Stimulated activated CD8-positive, alpha-beta memory T cell treated with anti-CD3 and anti-CD28 coated beads, Interleukin-15, amount 100 ng/mL, for 24 hours (primary cell): ENCODE measurements at regions not wholly inside any gene's neighbourhood (a gene's known extent, or its start where the extent isn't known, plus 50 kb on each side); places are given as distances from the start of the nearest gene placed in this dataset.
"Not testable (repeated sequence)": the region's sequence is repeated elsewhere in the genome, so short reads cannot be mapped to it uniquely, and the experiment has no call there.

Source experiments
- DNase-seq: peaks from one replicate; pipeline ENCODE4 v3.0.0-alpha.2; 2020; ENCODE audit warnings: low read depth

DNA sequence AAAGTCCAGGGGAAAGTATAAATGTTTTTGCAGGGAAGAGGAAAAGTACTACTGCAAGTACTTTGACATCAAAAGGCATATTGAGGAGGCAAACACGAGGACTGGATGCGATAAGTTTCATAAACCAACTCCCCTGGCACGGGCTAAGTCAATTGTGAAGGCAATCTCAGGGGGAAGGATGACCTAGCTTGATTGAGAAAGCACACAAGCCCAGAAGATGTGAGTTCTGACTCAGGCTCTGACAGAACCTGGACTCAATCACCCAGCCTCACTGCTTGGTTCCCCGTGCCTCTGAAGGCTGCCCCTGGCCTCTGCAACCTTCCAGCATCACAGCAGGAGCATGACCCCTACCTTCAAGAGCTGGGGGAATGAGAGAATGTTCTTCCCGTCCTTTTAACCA lies 93.2 kb upstream of the ZNF438 start:
- no peak for DNase-seq

DNA sequence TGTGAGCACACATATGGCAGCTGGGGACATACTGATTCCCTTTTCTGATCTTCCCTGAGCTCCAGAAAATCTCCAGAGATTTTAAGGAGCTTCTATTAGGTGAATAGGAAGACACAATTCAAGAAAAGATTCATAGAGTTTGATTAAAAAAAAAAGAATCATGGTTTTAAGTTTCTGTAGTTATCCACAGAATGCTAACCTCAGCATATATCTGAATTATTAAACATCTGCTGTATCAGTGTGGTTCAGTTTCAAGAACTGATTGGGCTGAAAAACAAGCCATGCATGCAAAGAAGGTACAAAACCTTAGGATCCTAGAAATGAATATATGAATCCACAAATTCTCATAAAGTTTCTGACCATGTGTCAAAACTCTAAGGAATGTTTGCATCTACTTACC lies 94.1 kb upstream of the ZNF438 start:
- DNase-seq: no peak

DNA sequence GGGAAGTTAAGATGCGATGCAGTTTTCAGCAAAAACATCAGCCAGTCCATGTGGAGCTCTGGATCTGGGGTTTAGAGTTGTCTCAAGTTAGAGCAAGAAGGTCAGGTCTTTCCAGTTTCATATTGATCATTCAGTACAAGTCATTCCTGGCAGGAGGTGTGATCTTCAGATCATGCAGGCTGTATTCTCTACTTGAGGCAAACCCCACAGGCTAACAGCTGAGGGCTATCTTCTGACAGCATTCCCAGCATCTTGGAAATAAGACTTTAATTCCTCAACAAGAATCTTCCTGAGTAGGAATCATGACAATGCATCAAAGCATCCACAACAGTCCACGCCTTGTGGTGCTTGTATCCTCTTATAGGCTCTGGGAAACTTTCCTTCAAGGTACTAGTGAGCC lies 94.9 kb upstream of the ZNF438 start:
- no peak for DNase-seq

DNA sequence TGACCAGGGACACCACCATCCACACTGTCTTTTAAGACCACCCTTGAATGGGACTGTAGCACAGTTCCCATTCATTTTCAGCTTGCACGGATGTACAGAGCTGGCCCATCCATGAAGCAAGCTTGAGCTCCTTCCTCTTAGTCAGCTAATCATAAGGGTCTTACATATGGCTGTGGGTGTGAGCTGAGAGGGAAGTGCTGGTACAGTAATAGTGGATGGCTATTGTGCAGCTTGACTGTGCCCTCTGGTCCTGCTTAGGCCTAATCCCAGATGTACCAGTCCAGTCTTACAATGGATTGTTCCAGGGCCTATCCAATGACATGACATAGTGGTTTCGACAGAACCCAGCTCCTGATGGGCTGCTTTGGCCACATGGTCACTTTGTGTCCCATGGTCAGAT lies 96.9 kb upstream of the ZNF438 start:
- DNase-seq: no peak

DNA sequence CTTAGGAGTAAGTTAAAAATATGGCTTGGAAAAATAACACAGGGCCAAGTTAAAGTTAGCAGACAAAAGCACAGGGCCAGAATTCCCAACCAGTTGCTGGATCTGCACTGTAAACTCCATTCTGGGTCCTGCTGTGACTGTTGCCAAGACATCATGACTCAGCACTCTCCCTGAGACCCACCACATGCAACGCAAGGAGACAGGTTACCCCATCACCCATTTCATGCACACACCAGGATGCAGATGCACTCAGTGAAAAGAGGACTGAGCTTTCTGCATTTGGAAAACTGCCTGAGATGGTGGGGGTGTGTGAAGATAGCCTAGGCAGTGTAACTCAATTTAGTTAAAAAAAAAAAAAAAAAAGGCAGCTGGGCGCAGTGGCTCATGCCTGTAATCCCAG lies 97.6 kb upstream of the ZNF438 start:
- DNase-seq: no peak

DNA sequence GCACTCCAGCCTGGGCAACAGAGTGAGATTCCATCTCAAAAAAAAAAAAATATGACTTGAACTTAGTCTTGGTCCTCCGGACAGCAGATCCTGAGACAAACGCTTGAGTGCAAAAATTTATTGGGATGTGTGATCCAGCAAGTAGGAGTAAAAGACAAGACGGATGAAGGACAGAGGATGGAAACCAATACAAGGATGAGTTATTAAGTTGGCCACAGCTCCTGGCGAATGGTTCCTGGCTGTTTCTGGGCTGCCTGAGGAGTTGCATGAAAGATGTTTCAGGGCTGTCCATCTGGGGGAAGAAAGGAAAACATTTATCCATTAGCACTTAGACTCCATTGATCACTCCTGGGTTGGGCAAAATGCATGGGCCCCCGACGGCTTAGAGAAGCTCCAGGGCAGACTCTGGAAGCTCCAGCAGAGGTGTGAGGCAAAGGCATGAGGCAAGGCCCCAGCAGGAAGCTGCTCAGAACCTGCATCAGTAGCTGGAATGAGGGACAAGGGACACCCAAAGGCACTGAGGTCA lies 98.3 kb upstream of the ZNF438 start:
- DNase-seq: no peak

DNA sequence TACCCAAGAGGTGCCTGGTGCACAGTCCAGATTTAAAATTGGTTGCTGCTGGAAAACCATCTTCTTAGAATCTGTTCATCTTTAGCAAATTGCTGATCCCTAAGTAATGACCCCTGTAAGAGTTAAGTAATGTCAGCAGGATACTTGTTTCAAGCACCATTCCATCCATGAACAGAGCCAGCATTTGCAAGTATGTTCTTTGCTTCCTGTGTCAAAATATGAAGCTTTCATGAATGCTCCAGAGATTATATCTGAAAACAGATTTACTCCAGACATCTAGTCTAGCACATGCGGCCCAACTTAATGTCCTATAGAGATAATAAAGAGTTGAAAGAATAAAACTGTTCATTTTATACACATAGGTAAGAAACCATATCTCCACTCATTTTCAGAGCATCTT lies 98.7 kb upstream of the ZNF438 start:
- no peak for DNase-seq

DNA sequence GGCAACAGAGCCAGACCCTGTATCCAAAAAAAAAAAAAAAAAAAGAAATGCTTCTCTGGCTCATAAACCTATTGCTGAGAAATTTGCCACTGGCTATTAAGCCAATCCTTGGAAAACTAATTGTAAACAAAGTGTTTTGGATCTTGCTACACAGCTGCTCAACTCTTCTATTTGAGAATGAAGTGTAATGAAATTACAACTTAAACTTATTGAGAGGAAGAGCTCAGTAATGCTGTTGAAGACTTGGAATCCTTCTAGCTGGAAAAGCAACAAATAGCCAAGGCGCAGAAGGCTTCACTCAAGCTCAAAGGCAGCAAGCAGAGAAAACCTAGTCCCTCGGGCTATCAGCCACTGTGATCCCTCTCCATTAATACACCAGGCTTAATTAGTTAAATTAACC lies 99.6 kb upstream of the ZNF438 start:
- no peak for DNase-seq

DNA sequence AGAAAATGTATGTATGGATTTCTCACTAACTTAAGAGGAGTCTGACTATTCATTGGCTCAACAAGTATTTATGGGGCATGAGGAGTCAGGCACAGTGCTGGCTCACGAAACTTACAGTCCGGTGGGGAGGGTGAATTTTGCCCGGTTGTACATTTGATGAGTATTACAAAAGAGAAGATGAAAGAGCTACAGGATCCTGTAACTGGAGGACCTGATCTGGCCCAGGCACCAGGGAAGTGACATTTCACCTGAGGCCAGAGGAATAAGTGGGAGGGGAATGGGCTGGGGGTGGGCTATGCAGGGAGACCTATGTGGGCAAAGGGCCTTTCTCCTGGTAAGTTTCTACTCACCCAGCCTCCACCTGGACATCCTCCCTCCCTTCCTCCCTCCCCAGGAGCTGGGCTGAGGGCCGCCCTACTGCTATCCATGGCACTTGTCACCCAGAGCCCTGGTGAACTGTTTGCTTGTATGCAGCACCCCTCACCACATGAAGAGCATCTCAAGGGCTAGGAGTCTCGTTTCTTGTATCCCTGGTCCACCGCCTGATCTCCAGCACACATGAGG lies 101.1 kb upstream of the ZNF438 start:
- no peak for DNase-seq

DNA sequence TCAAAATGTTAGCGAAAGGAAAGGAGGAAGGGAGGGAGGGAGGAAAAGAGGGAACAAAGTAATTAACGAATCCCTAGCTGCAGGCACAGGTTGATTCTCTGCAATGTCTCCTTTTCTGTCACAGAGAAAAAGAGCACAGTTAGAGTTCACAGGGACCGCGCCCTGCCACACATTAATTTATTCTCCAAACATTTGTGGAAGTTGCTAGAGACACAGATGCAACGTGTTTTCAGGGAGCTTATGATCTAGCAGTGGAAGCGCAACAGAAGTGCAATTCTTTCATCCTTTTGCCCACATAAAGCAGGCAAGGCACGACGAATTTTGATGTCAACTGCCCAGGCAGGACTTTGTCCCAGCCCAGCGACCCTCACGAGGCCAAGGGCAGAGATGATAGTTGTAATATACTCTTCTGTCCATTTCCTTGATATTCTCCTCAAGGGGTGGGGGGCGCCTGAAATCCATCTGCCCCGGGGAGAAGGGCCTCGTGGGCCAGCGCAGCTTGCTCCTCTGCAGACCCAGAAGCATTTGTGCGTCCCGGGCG lies 101.7 kb upstream of the ZNF438 start:
- DNase-seq: no peak

DNA sequence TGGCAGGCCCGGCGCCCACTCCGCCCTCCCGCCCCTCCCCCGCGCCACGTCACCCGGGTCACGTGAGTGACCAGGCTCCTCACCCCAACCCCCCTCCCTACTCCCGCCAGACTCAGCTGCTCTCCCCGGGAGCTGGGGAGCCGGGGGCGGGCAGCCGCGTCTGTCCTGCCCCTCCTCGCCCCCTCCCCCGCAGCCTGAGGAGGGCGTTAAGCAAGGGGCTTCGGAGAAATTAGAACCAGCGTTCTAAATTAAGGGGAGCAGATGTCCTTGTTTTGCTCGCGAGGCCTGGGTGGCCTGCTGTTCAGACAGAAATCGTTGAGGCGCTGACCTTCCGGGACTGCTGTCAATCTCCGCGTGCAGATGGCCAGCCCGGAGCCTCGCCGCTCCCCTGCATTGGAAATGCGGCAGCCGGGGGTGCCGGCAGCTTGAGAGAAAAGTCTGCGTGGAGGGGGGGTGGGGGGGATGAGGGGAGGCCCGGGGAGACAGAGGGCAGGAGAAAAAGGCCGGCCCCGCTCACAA lies 102.2 kb upstream of the ZNF438 start:
- DNase-seq: peak; percentile 46

DNA sequence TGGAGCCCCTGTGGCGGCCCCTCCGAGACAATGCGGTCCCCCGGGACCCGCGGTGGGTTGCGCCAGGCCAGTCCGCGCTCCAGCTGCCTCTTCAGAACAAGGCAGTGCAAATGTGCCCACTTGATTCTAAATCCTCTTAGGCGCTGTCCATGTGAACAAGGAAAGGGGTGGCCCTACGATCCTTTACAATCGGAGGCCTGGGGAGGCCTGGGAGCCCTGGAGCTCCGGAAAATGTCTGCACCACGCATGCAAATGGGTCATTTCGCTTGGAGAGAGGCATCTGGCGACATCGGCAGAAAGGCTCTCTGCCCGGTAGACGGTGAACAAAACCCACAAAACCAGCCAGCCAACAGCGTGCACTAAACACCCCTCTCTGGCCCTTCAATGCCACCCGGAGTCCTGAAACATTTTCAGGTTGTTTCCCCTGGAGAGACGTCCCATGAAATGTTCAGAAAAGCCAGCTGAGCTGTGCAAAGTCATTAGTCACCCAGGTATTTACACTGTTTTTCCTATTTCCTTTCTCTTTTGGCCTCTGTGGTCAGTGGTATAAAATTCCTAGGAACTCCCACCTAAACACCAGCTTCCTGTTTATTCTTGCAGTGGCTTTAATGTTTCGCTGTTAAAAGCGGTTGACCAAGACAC lies 102.8 kb upstream of the ZNF438 start:
- DNase-seq: no peak

DNA sequence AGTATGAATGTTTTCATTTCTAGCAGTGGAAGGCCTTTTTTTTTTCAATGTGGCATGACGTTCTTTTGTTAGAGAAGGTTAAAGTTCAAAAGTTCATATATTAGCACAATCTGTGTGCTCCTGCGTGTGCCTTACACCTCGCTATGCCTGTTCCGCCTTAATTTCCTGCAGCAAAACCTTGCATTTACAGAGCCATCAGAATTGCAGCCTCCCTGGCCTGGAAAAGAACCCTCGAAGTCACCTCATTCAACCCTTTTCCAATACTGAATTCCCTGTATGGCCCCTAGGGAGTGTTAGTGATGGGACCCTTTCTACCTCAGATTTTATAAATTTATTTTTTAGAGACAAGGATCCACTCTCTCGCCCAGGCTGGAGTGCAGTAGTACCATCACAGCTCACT lies 103.5 kb upstream of the ZNF438 start:
- no peak for DNase-seq

DNA sequence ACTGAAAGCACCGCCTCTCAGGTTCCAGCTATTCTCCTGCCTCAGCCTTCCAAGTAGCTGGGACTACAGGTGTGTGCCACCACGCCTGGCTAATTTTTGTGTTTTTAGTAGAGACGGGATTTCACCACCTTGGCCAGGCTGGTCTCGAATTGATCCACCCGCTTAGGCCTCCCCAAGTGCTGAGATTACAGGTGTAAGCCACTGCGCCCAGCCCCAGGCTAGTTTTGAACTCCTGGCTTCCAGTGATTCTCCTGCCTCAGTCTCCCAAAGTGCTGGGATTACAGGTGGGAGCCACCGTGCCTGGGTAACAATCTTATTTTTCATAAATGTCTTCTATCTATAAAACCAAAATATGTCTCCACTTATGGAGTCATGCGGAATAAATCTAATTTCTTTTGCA lies 104.1 kb upstream of the ZNF438 start:
- not testable (repeated sequence) for DNase-seq

DNA sequence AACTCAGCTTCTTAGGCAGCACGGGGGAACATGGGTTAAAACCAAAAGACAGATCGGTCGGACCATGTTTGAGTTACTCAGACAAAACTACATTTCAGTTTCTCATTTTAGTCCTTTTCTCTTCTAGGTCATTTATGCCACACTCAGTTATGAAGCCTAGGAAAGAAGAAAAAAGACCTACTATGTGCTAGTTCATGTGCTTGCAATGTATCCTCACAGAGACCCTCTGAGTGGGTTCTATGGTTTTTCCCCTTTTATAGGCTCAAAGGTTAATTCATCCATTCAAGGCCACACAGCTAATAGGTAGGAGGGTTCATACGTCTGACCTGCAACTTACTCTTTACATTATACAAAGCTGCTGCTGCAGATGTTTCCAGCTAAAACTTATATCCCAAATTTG lies 104.7 kb upstream of the ZNF438 start:
- no peak for DNase-seq

DNA sequence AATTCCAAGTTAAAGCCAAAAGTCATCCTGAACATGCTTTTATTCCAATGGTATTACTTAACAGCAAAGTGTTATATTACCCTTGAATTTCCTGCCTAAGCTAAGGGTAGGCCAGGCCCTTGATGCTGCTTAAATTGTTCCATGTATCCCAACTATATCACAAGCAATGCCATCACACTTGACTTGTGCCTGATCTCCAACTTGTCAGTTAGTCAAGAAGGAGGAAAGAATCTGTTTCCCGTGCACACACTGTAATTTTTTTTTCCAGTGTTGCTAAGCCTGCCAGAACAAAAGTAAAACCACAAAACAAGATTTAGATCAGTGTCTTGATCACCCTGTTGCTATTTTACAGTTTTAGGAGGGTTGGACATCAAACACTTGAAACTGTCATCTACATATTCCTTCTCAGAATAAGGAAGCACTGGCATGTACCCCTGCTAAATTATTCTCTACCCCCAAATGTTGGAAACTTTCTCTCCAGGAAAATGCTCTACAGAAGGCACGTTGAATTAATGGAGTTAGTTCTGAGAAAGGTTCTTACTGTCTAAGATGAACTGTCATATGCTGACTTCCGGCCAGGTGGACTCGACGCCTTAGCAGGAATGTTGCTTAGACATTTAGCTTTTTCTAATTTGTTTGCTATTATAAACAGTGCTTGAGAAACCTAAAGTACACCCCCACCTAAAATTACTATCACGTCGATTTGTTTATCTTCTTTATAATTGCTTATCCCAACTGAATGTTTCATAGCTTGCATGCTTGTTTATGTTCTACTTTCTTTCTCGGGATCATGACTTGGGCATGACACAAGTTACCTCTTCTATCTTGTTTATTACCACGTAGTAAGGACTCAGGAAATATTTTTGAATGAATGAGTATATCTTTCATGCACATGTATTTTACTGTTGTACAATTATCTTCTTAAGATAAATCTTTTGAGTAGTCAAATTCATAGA lies 105.5 kb upstream of the ZNF438 start:
- no peak for DNase-seq

DNA sequence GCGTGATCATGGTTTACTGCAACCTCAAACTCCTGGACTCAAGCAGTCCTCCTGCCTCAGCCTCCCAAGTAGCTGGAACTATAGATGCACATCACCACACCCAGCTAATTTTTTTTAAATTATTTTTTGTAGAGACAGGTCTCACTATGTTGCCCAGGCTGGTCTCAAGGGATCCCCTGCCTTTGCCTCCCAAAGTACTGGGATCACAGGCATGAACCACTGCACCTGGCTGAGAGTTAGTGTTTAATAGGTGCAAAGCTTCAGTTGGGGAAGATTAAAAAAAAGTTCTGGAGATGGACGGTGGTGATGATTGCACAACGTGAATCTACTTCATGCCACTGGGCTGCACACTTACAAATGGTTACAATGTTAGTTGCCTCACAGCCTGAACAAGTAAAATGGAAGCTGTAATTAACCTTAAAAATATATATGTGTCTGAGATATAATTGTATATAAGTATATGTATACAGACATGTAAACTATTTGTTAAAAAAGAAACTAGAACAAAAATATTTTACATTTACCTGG lies 106.4 kb upstream of the ZNF438 start:
- DNase-seq: no peak

DNA sequence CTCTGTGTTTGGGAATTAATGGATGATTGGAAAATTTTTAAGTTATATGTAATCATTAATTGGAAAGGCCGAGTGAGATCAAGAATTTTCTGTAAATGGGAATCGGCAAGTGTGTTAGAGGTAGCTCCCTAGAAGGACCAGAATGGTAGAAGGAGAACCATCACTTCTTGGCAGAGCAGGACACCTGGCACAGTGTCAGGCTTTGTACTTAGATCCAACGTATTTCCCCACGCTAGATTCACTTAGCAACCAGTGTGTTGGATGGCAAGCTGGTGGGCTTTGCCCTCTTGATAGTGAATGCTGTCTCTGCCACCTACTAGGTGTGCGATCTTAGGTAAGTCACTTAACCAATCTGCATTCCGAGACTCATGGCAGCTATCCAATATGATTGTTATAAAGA lies 107.8 kb upstream of the ZNF438 start:
- no peak for DNase-seq

DNA sequence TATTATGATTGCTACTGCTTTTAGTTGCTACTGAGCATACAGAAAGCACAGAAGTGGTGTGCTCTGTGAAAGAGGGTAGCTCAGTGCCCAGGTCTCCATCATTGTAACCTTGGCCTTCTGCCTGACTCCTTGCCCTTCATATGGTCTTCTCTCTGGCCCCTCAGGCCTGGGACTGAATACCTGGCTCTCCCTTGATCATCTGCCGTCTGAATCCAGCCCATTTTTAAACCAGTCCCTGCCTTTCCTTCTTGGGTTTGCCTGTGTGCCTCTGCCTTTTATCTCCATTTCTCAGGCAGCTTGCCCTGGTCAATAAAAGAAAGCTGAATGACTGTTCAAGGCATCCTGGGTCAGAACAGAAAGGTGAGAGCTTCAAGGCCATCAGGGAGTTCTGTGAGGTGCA lies 109.1 kb upstream of the ZNF438 start:
- no peak for DNase-seq

DNA sequence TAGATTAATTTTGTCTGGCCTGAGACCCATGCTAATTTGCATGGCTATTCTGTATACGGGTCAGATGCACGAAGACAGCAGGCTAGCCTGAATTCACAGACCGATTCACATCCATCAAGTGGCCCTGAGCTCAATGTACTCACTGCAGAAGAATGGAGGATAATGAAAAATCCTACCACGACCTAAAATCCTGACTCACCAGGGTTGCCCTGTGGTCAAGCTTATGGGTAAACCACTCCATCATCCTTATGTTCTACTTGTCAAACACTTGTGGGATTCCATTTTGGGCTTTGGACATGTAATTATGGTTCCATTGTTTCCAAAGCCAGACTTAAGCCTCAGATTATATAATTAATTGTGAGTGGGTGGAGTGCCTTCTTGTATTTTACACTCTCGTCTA lies 110.4 kb upstream of the ZNF438 start:
- DNase-seq: no peak

DNA sequence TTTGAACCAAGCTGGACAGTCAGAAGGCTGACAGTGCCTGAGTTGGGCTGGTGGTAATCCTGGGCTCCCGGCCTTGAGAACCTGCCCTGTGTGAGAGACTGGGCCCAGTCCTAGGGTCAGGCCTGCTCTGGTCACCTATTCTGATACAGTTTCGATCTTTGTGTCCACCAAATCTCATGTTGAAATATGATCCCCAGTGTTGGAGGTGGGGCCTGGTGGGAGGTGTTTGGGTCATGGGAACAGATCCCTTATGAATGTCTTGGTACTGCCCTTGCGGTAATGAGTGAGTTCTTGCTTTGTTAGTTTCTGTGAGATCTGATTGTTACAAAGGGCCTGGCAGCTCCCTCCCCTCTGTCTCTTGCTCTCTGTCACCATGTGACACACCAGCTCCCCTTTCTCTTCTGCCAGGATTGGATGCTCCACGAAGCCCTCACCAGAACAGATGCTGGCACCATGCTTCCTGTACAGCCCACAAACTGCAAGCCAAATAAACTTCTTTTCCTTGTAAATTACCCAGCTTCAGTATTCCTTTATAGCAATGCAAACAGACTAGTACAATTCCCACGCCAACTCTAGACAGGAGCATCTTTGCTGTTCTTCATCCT lies 111.8 kb upstream of the ZNF438 start:
- DNase-seq: no peak

DNA sequence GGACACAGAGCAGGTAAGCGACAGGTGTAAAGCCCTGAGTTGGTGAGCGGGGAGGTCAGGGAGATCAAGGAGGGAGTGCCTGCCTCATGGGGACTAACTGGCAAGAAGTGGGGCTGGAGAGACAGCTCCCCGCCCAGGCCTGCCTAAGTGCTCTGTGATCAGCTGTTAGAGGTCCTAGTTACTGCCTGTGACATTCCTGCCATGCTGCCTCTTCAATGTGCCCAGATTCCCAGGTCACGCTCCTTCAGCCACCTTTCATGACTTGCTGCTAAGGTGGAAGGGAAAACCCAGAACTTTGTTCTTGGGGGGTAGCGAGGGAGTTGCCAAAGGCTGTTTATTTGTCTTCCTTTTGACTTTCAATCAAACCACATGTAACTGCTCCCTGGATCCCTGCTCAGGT lies 114.3 kb upstream of the ZNF438 start:
- DNase-seq: no peak
